ENCODE measurements at regions not wholly inside any gene's neighbourhood (a gene's known extent, or its start where the extent isn't known, plus 50 kb on each side); places are given as distances from the start of the nearest gene placed in this dataset.
"Not testable (repeated sequence)": the region's sequence is repeated elsewhere in the genome, so short reads cannot be mapped to it uniquely, and the experiment has no call there.

DNA sequence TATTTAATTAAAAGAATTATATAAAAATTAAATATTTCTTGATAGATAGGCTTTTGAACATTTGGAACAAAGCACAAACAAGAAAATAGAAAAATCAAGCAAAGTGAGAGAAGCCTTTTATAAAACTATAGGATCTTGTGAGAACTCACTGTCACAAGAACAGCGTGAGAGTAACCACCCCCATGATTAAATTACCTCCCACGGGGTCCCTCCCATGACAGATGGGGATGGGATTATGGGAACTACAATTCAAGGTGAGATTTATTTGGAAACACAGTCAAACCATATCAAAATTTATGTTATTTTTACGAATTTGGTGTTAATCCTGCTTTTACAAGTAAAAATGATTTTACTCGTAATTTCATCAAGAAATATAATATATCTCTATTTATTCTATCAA, 1136.1 kb upstream of the POT1 start:
- Histone ChIP-seq H3K36me3 (ENCODE audit: control insufficient read depth, insufficient read depth, low read length, severe bottlenecking) (no peaks in the 10 kb centered on the region), H3K4me1 (ENCODE audit: control insufficient read depth, insufficient read depth, low read length) (no peaks in the 10 kb centered on the region), H3K27me3 (replicated peaks; ENCODE audit: control insufficient read depth, insufficient read depth, low read length) (no peaks in the 10 kb centered on the region), H3K9me3 (ENCODE audit: control insufficient read depth, low read length) (peaks cover 6% of the 10 kb centered on the region), H3K4me3 (ENCODE audit: low read length) (no peak overlapping the region), H3K9ac (ENCODE audit: low read length) (no peak overlapping the region)
- no peak for DNase-seq (ENCODE audit: low read depth)

DNA sequence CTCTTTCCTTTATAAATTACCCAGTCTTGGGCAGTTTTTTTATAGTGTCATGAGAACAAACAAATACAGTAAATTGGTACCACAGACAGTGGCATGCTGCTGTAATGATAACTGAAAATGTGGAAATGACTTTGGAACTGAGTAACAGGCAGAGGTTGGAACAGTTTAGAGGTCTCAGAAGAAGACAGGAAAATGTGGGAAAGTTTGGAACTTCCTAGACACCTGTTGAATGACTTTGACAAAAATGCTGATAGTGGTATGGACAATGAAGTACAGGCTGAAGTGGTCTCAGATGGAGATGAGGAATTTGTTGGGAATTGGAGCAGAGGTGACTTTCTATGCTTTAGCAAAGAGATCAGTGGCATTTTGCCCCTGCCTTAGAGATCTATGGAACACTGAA, 1128.4 kb upstream of the POT1 start:
- no peak overlapping the region for H3K4me3 ChIP-seq (ENCODE audit: low read length)
- no peaks in the 10 kb centered on the region for H3K27me3 ChIP-seq (replicated peaks; ENCODE audit: control insufficient read depth, insufficient read depth, low read length)
- H3K9ac ChIP-seq (ENCODE audit: low read length): no peak overlapping the region
- H3K4me1 ChIP-seq (ENCODE audit: control insufficient read depth, insufficient read depth, low read length): no peaks in the 10 kb centered on the region
- no peaks in the 10 kb centered on the region for H3K36me3 ChIP-seq (ENCODE audit: control insufficient read depth, insufficient read depth, low read length, severe bottlenecking)
- peaks cover 25% of the 10 kb centered on the region for H3K9me3 ChIP-seq (ENCODE audit: control insufficient read depth, low read length)
- no peak for DNase-seq (ENCODE audit: low read depth)

DNA sequence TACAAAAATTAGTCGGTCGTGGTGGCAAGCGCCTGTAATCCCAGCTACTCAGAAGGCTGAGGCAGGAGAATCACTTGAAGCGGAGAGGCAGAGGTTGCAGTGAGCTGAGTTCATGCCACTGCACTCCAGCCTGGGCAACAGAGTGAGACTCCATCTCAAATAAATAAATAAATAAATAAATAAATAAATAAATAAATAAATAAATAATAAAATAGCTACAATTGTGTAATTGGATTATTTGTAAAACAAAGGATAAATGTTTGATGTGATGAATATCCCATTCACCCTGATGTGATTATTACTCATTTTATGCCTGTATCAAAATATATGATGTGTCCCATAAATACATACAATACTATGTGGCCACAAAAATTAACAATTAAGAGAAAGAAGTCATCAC, 1127.0 kb upstream of the POT1 start:
- H3K4me1 ChIP-seq (ENCODE audit: control insufficient read depth, insufficient read depth, low read length); H3K9ac ChIP-seq (ENCODE audit: low read length); H3K36me3 ChIP-seq (ENCODE audit: control insufficient read depth, insufficient read depth, low read length, severe bottlenecking); DNase-seq (ENCODE audit: low read depth); H3K4me3 ChIP-seq (ENCODE audit: low read length); H3K27me3 ChIP-seq (replicated peaks; ENCODE audit: control insufficient read depth, insufficient read depth, low read length): not testable (repeated sequence)
- peaks cover 25% of the 10 kb centered on the region for H3K9me3 ChIP-seq (ENCODE audit: control insufficient read depth, low read length)

DNA sequence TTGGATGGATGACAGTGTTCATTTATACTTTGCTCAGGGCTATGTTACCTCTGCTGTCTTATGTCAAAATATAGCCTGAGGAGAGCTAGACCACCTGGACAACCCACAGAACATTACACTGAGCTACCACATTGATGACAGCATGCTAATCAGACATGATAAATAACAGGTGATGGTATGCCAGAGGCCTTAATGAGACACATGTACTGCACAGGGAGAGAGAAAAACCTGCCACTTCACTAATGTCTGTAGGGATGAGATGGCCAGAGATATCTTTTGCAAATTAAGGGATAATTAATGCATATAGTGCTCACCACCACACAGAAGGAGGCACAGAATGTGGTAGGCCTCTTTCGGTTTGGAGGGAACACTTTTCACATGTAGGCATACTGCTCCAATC, 1122.6 kb upstream of the POT1 start:
- Histone ChIP-seq H3K9me3 (ENCODE audit: control insufficient read depth, low read length) (peaks cover 18% of the 10 kb centered on the region), H3K4me1 (ENCODE audit: control insufficient read depth, insufficient read depth, low read length) (no peaks in the 10 kb centered on the region), H3K9ac (ENCODE audit: low read length) (no peak overlapping the region), H3K4me3 (ENCODE audit: low read length) (no peak overlapping the region), H3K36me3 (ENCODE audit: control insufficient read depth, insufficient read depth, low read length, severe bottlenecking) (no peaks in the 10 kb centered on the region), H3K27me3 (replicated peaks; ENCODE audit: control insufficient read depth, insufficient read depth, low read length) (no peaks in the 10 kb centered on the region)
- no peak for DNase-seq (ENCODE audit: low read depth)

DNA sequence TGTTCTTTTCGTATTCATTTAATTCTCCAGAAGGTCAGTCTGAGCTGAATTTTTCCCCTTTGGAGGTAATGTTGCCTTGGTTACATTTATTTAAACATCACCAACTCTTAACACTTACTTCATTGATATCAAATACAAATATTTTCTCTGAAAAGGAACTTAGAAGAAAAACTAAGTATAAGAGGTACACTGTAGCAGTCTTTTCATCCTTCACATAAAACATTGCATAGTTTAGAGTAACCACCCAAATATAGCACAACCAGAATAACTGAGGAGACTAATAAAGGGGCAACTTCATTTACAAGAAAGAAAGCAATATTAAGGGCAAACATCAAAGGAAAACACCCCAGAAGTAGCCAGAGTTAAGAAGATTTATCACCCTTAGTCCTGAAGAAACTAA, 1115.0 kb upstream of the POT1 start:
- H3K4me3 ChIP-seq (ENCODE audit: low read length): no peak overlapping the region
- H3K9me3 ChIP-seq (ENCODE audit: control insufficient read depth, low read length): peaks cover 5% of the 10 kb centered on the region
- H3K4me1 ChIP-seq (ENCODE audit: control insufficient read depth, insufficient read depth, low read length): no peaks in the 10 kb centered on the region
- no peaks in the 10 kb centered on the region for H3K36me3 ChIP-seq (ENCODE audit: control insufficient read depth, insufficient read depth, low read length, severe bottlenecking)
- H3K9ac ChIP-seq (ENCODE audit: low read length): no peak overlapping the region
- no peak for DNase-seq (ENCODE audit: low read depth)
- no peaks in the 10 kb centered on the region for H3K27me3 ChIP-seq (replicated peaks; ENCODE audit: control insufficient read depth, insufficient read depth, low read length)

DNA sequence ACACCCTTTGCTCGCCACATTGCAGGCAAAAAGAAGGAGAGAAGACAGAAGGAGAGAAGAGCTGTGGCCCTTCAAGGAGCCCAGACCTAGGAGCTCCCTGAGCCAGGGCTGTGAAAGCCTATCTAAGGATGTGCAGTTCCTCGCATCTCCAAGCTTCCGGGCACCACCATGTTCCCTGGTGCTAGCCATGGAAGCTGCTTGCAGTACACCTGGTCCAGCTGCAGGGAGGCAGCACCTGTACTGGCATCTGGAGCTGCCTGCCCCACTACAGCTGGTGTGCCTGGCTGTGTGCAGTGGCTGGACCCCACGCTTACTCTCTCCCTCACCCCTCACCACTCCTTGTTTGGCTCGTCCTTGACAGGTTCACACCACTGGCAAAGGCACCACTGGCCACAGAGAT, 1111.8 kb upstream of the POT1 start:
- no peak for DNase-seq (ENCODE audit: low read depth)
- no peaks in the 10 kb centered on the region for H3K27me3 ChIP-seq (replicated peaks; ENCODE audit: control insufficient read depth, insufficient read depth, low read length)

DNA sequence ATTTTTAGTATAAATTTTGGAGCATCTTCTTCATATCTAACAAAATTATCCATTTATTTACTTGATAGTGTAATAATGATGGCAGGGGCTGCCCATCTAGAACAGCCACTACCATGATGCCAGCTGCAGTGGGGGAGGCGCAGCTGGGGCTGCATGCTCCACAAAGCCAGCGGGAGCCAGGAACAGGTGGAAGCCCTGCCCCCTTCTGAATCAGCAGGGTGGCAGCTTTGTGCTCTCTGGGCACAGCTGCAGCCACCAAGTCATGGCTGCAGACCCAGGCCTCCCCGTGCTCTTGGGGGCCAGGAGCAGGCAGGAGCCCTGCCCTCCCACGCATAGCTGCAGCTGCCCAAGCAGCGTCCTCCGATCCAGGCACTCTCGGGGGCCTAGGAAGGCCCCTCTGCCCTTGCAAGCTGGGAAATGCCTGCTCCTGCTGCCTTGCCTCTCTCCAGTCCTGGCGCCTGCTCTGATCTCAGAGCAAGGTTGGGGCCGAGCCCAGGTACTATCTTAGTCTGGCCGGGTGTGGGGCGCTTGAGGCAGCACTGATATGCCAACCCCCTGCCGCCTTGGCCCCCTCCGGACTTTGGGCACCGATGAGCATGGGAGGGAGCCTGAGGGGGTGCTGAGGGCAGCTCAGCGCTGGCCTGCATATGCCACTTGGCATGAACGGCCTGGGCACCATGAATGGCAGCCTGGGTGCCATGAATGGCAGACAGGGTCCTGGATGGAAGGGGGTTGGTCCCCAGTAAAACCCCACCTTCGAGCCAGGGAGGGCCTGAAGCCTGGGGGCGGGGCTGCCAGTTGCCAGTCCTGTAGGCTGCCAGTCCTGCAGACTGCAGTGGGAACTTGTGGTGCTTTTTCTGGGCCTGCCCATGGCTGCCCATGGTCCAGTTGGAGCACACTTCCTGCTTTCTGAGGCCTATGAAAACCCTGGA, 1110.8 kb upstream of the POT1 start:
- no peak overlapping the region for H3K4me3 ChIP-seq (ENCODE audit: low read length)
- H3K9me3 ChIP-seq (ENCODE audit: control insufficient read depth, low read length): peaks cover 5% of the 10 kb centered on the region
- no peak overlapping the region for H3K9ac ChIP-seq (ENCODE audit: low read length)
- H3K4me1 ChIP-seq (ENCODE audit: control insufficient read depth, insufficient read depth, low read length): no peaks in the 10 kb centered on the region
- no peaks in the 10 kb centered on the region for H3K36me3 ChIP-seq (ENCODE audit: control insufficient read depth, insufficient read depth, low read length, severe bottlenecking)
- no peaks in the 10 kb centered on the region for H3K27me3 ChIP-seq (replicated peaks; ENCODE audit: control insufficient read depth, insufficient read depth, low read length)
- no peak for DNase-seq (ENCODE audit: low read depth)

More for the DNA sequence above, 1111.8 kb upstream of the POT1 start:
- Histone ChIP-seq H3K36me3 (ENCODE audit: control insufficient read depth, insufficient read depth, low read length, severe bottlenecking) (no peaks in the 10 kb centered on the region), H3K9ac (ENCODE audit: low read length) (no peak overlapping the region), H3K9me3 (ENCODE audit: control insufficient read depth, low read length) (peaks cover 5% of the 10 kb centered on the region), H3K4me3 (ENCODE audit: low read length) (no peak overlapping the region), H3K4me1 (ENCODE audit: control insufficient read depth, insufficient read depth, low read length) (no peaks in the 10 kb centered on the region)

DNA sequence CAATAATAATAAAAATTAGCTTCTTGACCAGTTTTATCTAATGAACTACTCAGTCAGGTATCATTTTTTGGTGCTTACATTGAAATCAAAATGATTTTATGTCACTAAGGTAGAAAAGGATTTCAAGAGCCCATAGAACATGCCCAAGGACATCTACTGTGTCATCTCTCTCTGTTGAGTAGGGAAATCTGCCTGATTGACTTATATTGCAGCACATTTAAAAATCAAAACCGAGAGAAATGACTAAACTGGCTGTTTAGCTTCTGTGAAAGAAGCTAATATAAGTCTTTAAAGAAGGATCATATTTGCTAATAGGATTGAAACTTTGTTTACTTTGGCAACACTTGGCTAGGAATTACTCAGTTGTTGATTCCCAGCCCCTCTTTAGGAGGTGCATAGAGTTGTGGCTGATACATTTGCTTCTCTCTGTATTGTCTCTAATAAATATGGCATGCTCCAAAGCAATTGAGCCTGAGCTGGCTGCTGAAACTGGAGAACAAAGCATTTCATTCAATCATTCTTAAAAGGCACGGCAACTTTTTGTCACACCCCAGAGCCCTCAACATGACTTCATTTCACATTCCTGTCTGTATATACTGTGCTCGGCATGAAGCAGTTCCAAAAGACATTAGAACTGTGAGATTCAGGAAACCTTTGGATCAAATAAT, 1096.9 kb upstream of the POT1 start:
- Histone ChIP-seq H3K36me3 (ENCODE audit: control insufficient read depth, insufficient read depth, low read length, severe bottlenecking) (no peaks in the 10 kb centered on the region), H3K9ac (ENCODE audit: low read length) (no peak overlapping the region), H3K9me3 (ENCODE audit: control insufficient read depth, low read length) (no peaks in the 10 kb centered on the region), H3K27me3 (replicated peaks; ENCODE audit: control insufficient read depth, insufficient read depth, low read length) (no peaks in the 10 kb centered on the region), H3K4me1 (ENCODE audit: control insufficient read depth, insufficient read depth, low read length) (no peaks in the 10 kb centered on the region), H3K4me3 (ENCODE audit: low read length) (no peak overlapping the region)
- no peak for DNase-seq (ENCODE audit: low read depth)

DNA sequence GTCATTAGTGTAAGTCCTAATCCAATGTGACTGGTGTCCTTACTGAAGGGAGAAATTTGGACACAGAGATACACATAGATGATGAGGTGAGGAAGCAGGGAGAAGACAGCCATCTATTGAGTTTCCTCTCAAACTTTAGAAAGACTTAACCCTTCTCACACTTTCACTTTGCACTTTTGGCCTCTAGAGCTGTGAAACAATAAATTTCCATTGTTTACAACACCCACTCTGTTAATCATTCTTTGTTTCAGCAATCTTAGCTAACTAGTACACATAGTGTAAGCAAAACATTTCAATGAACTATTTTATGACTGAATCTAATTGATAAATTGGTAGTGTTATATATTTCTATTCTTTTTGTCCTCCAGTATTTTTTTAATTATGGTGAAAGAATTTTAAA, 1092.8 kb upstream of the POT1 start:
- DNase-seq (ENCODE audit: low read depth): no peak
- Histone ChIP-seq H3K9me3 (ENCODE audit: control insufficient read depth, low read length) (no peaks in the 10 kb centered on the region), H3K9ac (ENCODE audit: low read length) (no peak overlapping the region), H3K4me3 (ENCODE audit: low read length) (no peak overlapping the region), H3K4me1 (ENCODE audit: control insufficient read depth, insufficient read depth, low read length) (no peaks in the 10 kb centered on the region), H3K36me3 (ENCODE audit: control insufficient read depth, insufficient read depth, low read length, severe bottlenecking) (no peaks in the 10 kb centered on the region), H3K27me3 (replicated peaks; ENCODE audit: control insufficient read depth, insufficient read depth, low read length) (no peaks in the 10 kb centered on the region)

DNA sequence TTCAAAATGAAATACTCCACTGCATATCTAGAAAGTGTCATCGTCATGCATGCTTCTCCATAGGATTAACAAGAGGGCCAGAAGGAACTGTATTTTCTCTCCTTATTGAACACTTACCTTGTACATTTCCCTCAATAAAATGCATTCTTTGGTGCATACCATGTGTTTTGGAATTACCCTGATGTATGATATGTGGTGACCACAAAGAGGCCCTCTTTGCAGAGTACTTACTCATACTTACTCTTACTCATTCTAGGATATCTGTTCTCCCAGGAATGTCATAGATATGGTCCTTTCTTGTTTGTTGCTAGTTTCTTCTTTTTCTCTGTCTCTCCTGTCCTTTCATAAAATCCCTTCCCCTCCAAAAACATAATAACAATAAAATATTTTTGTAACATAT, 1087.1 kb upstream of the POT1 start:
- Histone ChIP-seq H3K36me3 (ENCODE audit: control insufficient read depth, insufficient read depth, low read length, severe bottlenecking) (no peaks in the 10 kb centered on the region), H3K9me3 (ENCODE audit: control insufficient read depth, low read length) (no peaks in the 10 kb centered on the region), H3K27me3 (replicated peaks; ENCODE audit: control insufficient read depth, insufficient read depth, low read length) (no peaks in the 10 kb centered on the region), H3K4me1 (ENCODE audit: control insufficient read depth, insufficient read depth, low read length) (no peaks in the 10 kb centered on the region), H3K9ac (ENCODE audit: low read length) (no peak overlapping the region), H3K4me3 (ENCODE audit: low read length) (no peak overlapping the region)
- DNase-seq (ENCODE audit: low read depth): no peak

DNA sequence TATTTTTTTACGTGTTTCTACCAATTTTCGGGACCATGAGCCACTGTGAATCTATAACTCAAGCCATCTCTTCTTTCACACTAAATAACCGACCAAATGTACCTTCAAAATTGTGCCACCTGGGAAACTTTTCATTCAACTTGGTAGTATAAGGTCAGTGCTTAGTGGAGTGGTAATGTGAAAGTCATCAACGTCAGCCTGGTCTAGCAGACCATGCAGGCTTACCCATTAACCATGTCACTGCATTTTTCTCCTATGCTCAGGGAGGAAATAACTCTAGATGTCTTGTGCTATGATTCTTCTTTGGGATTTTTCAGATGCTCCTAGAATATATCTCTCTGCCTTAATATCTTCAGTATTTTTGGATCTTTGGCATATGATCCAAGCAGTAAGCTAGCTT, 1075.4 kb upstream of the POT1 start:
- Histone ChIP-seq H3K27me3 (replicated peaks; ENCODE audit: control insufficient read depth, insufficient read depth, low read length) (no peaks in the 10 kb centered on the region), H3K4me3 (ENCODE audit: low read length) (no peak overlapping the region), H3K36me3 (ENCODE audit: control insufficient read depth, insufficient read depth, low read length, severe bottlenecking) (no peaks in the 10 kb centered on the region), H3K9me3 (ENCODE audit: control insufficient read depth, low read length) (no peaks in the 10 kb centered on the region), H3K4me1 (ENCODE audit: control insufficient read depth, insufficient read depth, low read length) (no peaks in the 10 kb centered on the region), H3K9ac (ENCODE audit: low read length) (no peak overlapping the region)
- DNase-seq (ENCODE audit: low read depth): no peak
